Adrenal gland (tissue), 9 donors: ENCODE measurements at regions not wholly inside any gene's neighbourhood (a gene's known extent, or its start where the extent isn't known, plus 50 kb on each side); places are given as distances from the start of the nearest gene placed in this dataset.

ENCODE experiments used
- DNase-seq, 7 donors: peaks; one replicate each; pipeline ENCODE4 v3.0.0-alpha.2; 2019 to 2020
- H3K27ac ChIP-seq, 5 donors: fragments of 200-600 bp; sonication (generic) in 4 of 5; 1 replicate in 3 of 5; 2 replicates in 2 of 5; pipeline versions ENCODE4 v1.5.1 to v1.8.0; 2016 to 2020; ENCODE audit warnings: mild to moderate bottlenecking in 1 of 5
- H3K27me3 ChIP-seq: fragments of 200-600 bp; 2 replicates; pipeline ENCODE4 v1.8.0; 2021
- H3K36me3 ChIP-seq, 2 donors: fragments of 200-600 bp; replicated peaks in 1 of 2; 1 replicate in 1 of 2; 2 replicates in 1 of 2; pipeline versions ENCODE4 v1.5.1 to v1.8.0; 2018 to 2022
- H3K4me1 ChIP-seq, 2 donors: fragments of 200-600 bp; replicated peaks in 1 of 2; 1 replicate in 1 of 2; 2 replicates in 1 of 2; pipeline versions ENCODE4 v1.5.1 to v1.8.0; 2018 to 2021
- H3K4me3 ChIP-seq, 4 donors: fragments of 200-600 bp; sonication (generic) in 3 of 4; one replicate each; pipeline ENCODE4 v1.5.1; 2016 to 2018
- H3K9me3 ChIP-seq, 3 donors: fragments of 200-600 bp; sonication (generic) in 1 of 3; replicated peaks in 1 of 3; 1 replicate in 2 of 3; 2 replicates in 1 of 3; pipeline versions ENCODE4 v1.5.1 to v1.8.0; 2016 to 2021
- CTCF ChIP-seq, 6 experiments: fragments of 450-650 bp in 4 of 6; fragments of 200-600 bp in 2 of 6; sonication (generic) in 1 of 6; IDR thresholded peaks; 1 replicate in 5 of 6; 2 replicates in 1 of 6; pipeline versions ENCODE4 v1.5.1 to v1.8.0; 2016 to 2021; ENCODE audit warnings: antibody characterized with exemption in 6 of 6, mild to moderate bottlenecking in 2 of 6, moderate library complexity in 1 of 6
- POLR2A ChIP-seq, 2 donors: fragments of 450-650 bp; IDR thresholded peaks; one replicate each; pipeline ENCODE4 v1.6.1; 2017; ENCODE audit warnings: antibody characterized with exemption in 2 of 2, mild to moderate bottlenecking in 2 of 2, moderate library complexity in 1 of 2
- WGBS, 4 donors: extraction: QIAGEN DNeasy Blood & Tissue Kit in 2 of 4; methylation state at CpG; one replicate each; pipeline versions ENCODE4 v1.1.5 to v1.1.7; 2013 to 2017; 5-methylcytosine and 5-hydroxymethylcytosine counted together
- intact Hi-C, 2 donors: fragments of 100-400 bp; cut with DNase I; formaldehyde crosslinking; loops; one replicate each; pipeline versions ENCODE4 v1.14.1 to v1.15.0; 2022 to 2023
- donor health status: healthy with polysubstance abuse.
- donor health status: Bipolar disorder and iron deficiency.
- donor health status: DM: yes; HTN: yes; CAD: no.
- donor health status: DM: no; HTN: no; CAD: no.
- donor health status: DM: no; HTN: no; CAD: no.

DNA sequence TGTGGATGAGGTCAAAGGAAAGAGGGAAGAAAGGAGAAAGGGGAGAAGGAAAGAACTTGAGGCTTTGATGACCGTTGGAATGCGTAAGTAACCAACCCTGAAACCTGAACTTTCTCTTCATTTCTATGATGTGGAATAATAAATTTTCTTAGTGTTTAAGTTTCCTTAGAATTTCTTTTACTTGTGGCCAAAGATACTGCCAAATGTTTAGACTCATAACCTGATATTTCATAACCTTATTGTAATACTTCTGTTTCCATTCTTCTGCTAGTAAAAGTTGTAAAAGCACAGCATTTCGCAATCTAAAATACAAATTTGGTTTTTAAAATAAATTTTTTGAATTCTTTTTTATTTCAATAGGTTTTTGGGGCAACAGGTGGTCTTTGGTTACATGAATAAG is 258.5 kb upstream of the GIMD1 start:
- intact Hi-C loops = no loop called here
- 79 to 89% (median 86%) methylated on average over 3 of the region's 3 CpGs for WGBS, 4 donors
- no peaks in the 10 kb centered on the region for H3K4me1 ChIP-seq
- H3K9me3 ChIP-seq = no peaks in the 10 kb centered on the region
- no peak for TF ChIP-seq CTCF (IDR thresholded peaks at IDR 0.05)
- no peak for TF ChIP-seq POLR2A (IDR thresholded peaks at IDR 0.05)
- H3K4me3 ChIP-seq = no peak overlapping the region
- DNase-seq = no peak
- H3K36me3 ChIP-seq = no peaks in the 10 kb centered on the region
- H3K27me3 ChIP-seq = no peaks in the 10 kb centered on the region
- H3K27ac ChIP-seq = no peak overlapping the region

- intact Hi-C loops = no loop called here
- no peak for DNase-seq
- H3K36me3 ChIP-seq = no peaks in the 10 kb centered on the region
- H3K4me1 ChIP-seq = no peaks in the 10 kb centered on the region
- H3K9me3 ChIP-seq = no peaks in the 10 kb centered on the region
- H3K4me3 ChIP-seq = no peak overlapping the region
- H3K27ac ChIP-seq = no peak overlapping the region
- H3K27me3 ChIP-seq = no peaks in the 10 kb centered on the region
- TF ChIP-seq CTCF (IDR thresholded peaks at IDR 0.05) (no peak), POLR2A (IDR thresholded peaks at IDR 0.05) (no peak)
- WGBS, 4 donors = 66 to 77% (median 70%) methylated on average over 1 of the region's 1 CpG
These were observed 256.1 kb upstream of the GIMD1 start for GRCh38 chr4:106624671-106625070.

DNA sequence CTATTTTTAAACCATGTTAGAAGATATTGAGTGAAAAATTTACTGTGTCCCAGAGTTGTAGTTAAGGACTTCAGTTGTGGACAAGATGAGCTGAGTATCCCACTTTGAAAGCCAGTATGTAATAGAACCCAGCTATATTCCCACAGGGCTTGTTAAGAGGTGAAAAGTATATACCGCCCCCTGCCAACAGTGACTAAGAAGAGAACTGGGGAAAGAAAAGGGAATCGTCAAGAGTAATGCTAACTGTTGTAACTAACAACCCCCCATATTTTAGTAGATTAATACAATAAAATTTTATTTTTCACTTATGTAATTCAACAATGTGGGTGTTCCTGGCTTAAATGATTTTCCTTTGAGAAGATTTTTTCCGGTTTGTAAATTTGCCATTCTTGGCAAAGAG is 250.4 kb upstream of the GIMD1 start:
- WGBS, 4 donors = 48 to 68% (median 64%) methylated on average over 3 of the region's 3 CpGs
- no peak overlapping the region for H3K4me3 ChIP-seq
- no peak for DNase-seq
- H3K4me1 ChIP-seq = no peaks in the 10 kb centered on the region
- no peaks in the 10 kb centered on the region for H3K27me3 ChIP-seq
- intact Hi-C loops = no loop called here
- H3K9me3 ChIP-seq = no peaks in the 10 kb centered on the region
- TF ChIP-seq POLR2A (IDR thresholded peaks at IDR 0.05) = no peak
- TF ChIP-seq CTCF (IDR thresholded peaks at IDR 0.05) = no peak
- H3K36me3 ChIP-seq = no peaks in the 10 kb centered on the region
- no peak overlapping the region for H3K27ac ChIP-seq

DNA sequence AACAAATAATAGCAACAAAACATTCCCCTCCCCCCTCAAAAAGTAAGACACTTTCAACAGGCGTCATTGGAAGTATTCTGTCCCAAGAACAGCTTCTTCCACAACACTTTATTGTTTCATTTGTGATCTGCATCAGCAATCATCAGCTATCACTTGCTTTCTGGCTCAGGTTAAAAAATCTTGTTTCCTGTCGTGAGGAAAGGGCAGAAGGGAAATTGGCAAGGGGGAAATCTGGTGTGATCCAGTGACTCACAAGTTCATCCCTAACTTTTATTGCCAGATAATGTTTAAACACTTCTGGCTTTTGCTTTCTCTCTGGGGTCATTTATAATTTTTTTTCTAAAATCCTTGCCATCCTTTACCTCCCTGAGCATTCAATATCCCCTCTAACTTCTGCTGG is 247.4 kb upstream of the GIMD1 start:
- no peak for DNase-seq
- no peak overlapping the region for H3K27ac ChIP-seq
- no peaks in the 10 kb centered on the region for H3K9me3 ChIP-seq
- intact Hi-C loops = no loop called here
- H3K4me3 ChIP-seq = no peak overlapping the region
- WGBS, 4 donors = 50 to 59% (median 54%) methylated on average over 2 of the region's 2 CpGs
- H3K36me3 ChIP-seq = no peaks in the 10 kb centered on the region
- no peaks in the 10 kb centered on the region for H3K4me1 ChIP-seq
- TF ChIP-seq CTCF (IDR thresholded peaks at IDR 0.05) = no peak
- no peak for TF ChIP-seq POLR2A (IDR thresholded peaks at IDR 0.05)
- no peaks in the 10 kb centered on the region for H3K27me3 ChIP-seq
